Spleen (tissue), 7 donors: ENCODE measurements at regions not wholly inside any gene's neighbourhood (a gene's known extent, or its start where the extent isn't known, plus 50 kb on each side); places are given as distances from the start of the nearest gene placed in this dataset.

ENCODE experiments used
- POLR2A ChIP-seq, 3 donors: fragments of 450-650 bp; IDR thresholded peaks; one replicate each; pipeline ENCODE4 v1.5.1; 2017; ENCODE audit warnings: antibody characterized with exemption in 3 of 3, mild to moderate bottlenecking in 1 of 3
- TF ChIP-seq, protein P1 (sequence below), 11 experiments: fragments of 200-600 bp in 7 of 11; fragments of 450-650 bp in 4 of 11; sonication (generic) in 4 of 11; IDR thresholded peaks in 8 of 11; conservative IDR thresholded peaks in 3 of 11; 1 replicate in 7 of 11; 2 replicates in 4 of 11; pipeline versions ENCODE4 v1.4.0 to v1.8.0; 2016 to 2021; ENCODE audit warnings: antibody characterized with exemption in 11 of 11, inconsistent platforms in 4 of 11, mild to moderate bottlenecking in 1 of 11
- donor health status: DM: no; HTN: no; CAD: no; lungs with moderate emphysema.
- donor health status: DM: no; HTN: no; CAD: no.
- donor health status: DM: no; HTN: no; CAD: no.

DNA sequence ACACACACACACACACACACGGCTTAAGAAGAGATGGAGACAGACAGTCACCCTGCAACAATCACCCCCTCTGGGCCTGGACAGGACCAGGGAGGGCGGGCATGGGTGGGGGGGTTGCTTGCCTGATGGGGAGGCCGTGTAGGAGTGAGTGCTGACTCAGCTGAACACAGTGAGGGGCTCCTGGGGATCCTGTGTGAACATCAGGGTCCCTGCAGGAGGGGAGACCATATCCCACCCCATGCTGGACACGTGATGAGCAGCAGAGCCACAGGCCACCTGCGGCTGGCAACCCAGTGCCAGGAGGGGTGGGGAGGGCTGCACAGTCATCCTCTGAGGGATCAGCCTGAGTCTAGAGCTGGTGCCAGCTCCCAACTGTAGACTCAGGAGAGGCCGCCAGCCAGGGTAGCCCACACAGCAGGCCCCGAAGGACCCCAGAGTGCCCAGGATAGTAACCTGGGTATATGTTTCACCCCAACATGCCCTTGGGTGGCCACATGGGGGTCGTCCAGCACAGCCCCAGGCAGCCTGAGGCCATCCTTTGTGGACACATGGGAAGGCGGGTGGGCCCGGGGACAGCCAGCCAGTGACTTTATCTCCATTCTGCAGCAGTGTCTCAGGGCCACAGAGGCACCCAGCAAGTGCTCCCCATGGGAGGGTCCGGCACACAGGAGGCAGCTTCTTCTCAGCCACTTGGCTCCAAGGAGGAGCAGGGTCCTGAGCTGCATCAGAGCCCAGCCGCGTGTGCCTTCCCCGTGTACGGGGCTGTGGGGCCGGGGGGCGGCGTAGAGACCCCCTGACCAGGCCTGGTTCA lies 73.7 kb upstream of the SFSWAP start:
- TF ChIP-seq, protein P1, sequence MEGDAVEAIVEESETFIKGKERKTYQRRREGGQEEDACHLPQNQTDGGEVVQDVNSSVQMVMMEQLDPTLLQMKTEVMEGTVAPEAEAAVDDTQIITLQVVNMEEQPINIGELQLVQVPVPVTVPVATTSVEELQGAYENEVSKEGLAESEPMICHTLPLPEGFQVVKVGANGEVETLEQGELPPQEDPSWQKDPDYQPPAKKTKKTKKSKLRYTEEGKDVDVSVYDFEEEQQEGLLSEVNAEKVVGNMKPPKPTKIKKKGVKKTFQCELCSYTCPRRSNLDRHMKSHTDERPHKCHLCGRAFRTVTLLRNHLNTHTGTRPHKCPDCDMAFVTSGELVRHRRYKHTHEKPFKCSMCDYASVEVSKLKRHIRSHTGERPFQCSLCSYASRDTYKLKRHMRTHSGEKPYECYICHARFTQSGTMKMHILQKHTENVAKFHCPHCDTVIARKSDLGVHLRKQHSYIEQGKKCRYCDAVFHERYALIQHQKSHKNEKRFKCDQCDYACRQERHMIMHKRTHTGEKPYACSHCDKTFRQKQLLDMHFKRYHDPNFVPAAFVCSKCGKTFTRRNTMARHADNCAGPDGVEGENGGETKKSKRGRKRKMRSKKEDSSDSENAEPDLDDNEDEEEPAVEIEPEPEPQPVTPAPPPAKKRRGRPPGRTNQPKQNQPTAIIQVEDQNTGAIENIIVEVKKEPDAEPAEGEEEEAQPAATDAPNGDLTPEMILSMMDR (IDR thresholded peaks at IDR 0.05 in 8 of 11, conservative IDR thresholded peaks at IDR 0.05 in 3 of 11) = no peak
- no peak for TF ChIP-seq POLR2A (IDR thresholded peaks at IDR 0.05)
